ENCODE measurements at regions not wholly inside any gene's neighbourhood (a gene's known extent, or its start where the extent isn't known, plus 50 kb on each side); places are given as distances from the start of the nearest gene placed in this dataset.
"Not testable (repeated sequence)": the region's sequence is repeated elsewhere in the genome, so short reads cannot be mapped to it uniquely, and the experiment has no call there.

GRCh38 chrX:76921176-76921575 is 493.7 kb downstream of the MAGEE1 start:
- Histone ChIP-seq H3K9me2 (ENCODE audit: insufficient read depth, low read length) (no peaks in the 10 kb centered on the region), H3F3A (ENCODE audit: insufficient read depth, low read length, poor library complexity, severe bottlenecking) (no peaks in the 10 kb centered on the region), H3K79me2 (replicated peaks; ENCODE audit: insufficient read depth, low read length) (no peaks in the 10 kb centered on the region), H4K20me1 (ENCODE audit: insufficient read depth) (no peaks in the 10 kb centered on the region), H3K36me3 (ENCODE audit: insufficient read depth, low read length) (no peaks in the 10 kb centered on the region), H3K27ac (ENCODE audit: low read length) (no peak overlapping the region), H3K9me3 (ENCODE audit: low read length) (no peaks in the 10 kb centered on the region), H3K4me3 (ENCODE audit: low read length) (no peak overlapping the region), H3K4me2 (ENCODE audit: low read length) (no peak overlapping the region), H3K27me3 (ENCODE audit: insufficient read depth, low read depth, low read length) (no peaks in the 10 kb centered on the region), H2AFZ (ENCODE audit: low read depth, low read length) (no peak overlapping the region), H3K9ac (ENCODE audit: low read length) (no peak overlapping the region)
- TF ChIP-seq SMC3 (conservative IDR thresholded peaks at IDR 0.05; ENCODE audit: poor library complexity), result no peak

DNA sequence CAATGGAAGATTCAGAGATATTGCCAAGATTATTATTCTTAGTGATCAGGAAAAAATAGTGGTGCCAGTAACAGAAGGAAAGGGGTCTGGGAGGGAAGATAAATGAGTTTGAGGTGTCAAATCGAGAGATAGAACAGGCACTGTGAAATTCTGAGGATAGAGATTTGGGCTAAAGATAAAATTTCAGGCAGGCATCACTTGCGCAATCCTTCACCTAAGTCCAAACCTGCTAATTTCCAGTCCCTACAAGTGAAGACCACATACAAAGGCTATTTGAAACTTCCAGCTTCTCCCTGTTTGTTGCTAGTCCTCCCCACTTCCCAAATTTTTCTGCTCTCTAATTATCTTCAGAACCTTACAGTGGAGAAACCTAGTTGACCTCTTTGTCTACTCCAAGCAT is 494.6 kb downstream of the MAGEE1 start:
- H3K27me3 ChIP-seq (ENCODE audit: insufficient read depth, low read depth, low read length), result no peaks in the 10 kb centered on the region
- no peaks in the 10 kb centered on the region for H4K20me1 ChIP-seq (ENCODE audit: insufficient read depth)
- H3K4me2 ChIP-seq (ENCODE audit: low read length), result no peak overlapping the region
- H3F3A ChIP-seq (ENCODE audit: insufficient read depth, low read length, poor library complexity, severe bottlenecking), result no peaks in the 10 kb centered on the region
- no peak for TF ChIP-seq REST (IDR thresholded peaks at IDR 0.05; ENCODE audit: borderline replicate concordance)
- TF ChIP-seq POLR2AphosphoS5 (IDR thresholded peaks at IDR 0.05), result no peak
- no peak for TF ChIP-seq EP300 (conservative IDR thresholded peaks at IDR 0.05; ENCODE audit: poor library complexity, severe bottlenecking)
- no peak for TF ChIP-seq TAF1 (IDR thresholded peaks at IDR 0.05; ENCODE audit: low read depth)
- H3K4me3 ChIP-seq (ENCODE audit: low read length), result no peak overlapping the region
- no peaks in the 10 kb centered on the region for H3K79me2 ChIP-seq (replicated peaks; ENCODE audit: insufficient read depth, low read length)
- H2AFZ ChIP-seq (ENCODE audit: low read depth, low read length), result no peak overlapping the region
- H3K9me3 ChIP-seq (ENCODE audit: low read length), result no peaks in the 10 kb centered on the region
- H3K27ac ChIP-seq (ENCODE audit: low read length), result no peak overlapping the region
- H3K9ac ChIP-seq (ENCODE audit: low read length), result no peak overlapping the region
- no peaks in the 10 kb centered on the region for H3K36me3 ChIP-seq (ENCODE audit: insufficient read depth, low read length)
- no peaks in the 10 kb centered on the region for H3K9me2 ChIP-seq (ENCODE audit: insufficient read depth, low read length)

- H3K27me3 ChIP-seq (ENCODE audit: insufficient read depth, low read depth, low read length), result not testable (repeated sequence)
These were observed 497.1 kb downstream of the MAGEE1 start for GRCh38 chrX:76924616-76925015.

GRCh38 chrX:76931518-76931917 is 504.0 kb downstream of the MAGEE1 start:
- H3K9ac ChIP-seq (ENCODE audit: low read length), result no peak overlapping the region
- H3K4me3 ChIP-seq (ENCODE audit: low read length), result no peak overlapping the region
- TF ChIP-seq REST (IDR thresholded peaks at IDR 0.05; ENCODE audit: borderline replicate concordance) (no peak), EZH2 (IDR thresholded peaks at IDR 0.05; ENCODE audit: borderline replicate concordance, insufficient read depth, low read length, poor library complexity, severe bottlenecking) (no peak), POLR2AphosphoS5 (IDR thresholded peaks at IDR 0.05) (no peak), CTCF (IDR thresholded peaks at IDR 0.05; ENCODE audit: poor library complexity, severe bottlenecking) (no peak), EP300 (conservative IDR thresholded peaks at IDR 0.05; ENCODE audit: poor library complexity, severe bottlenecking) (no peak), MXI1 (conservative IDR thresholded peaks at IDR 0.05; ENCODE audit: poor library complexity, severe bottlenecking) (no peak)
- no peak overlapping the region for H3K4me2 ChIP-seq (ENCODE audit: low read length)
- H3K9me2 ChIP-seq (ENCODE audit: insufficient read depth, low read length), result no peaks in the 10 kb centered on the region
- no peaks in the 10 kb centered on the region for H3K9me3 ChIP-seq (ENCODE audit: low read length)
- no peak overlapping the region for H2AFZ ChIP-seq (ENCODE audit: low read depth, low read length)
- no peaks in the 10 kb centered on the region for H3K27me3 ChIP-seq (ENCODE audit: insufficient read depth, low read depth, low read length)
- no peaks in the 10 kb centered on the region for H3F3A ChIP-seq (ENCODE audit: insufficient read depth, low read length, poor library complexity, severe bottlenecking)
- H4K20me1 ChIP-seq (ENCODE audit: insufficient read depth), result no peaks in the 10 kb centered on the region
- H3K27ac ChIP-seq (ENCODE audit: low read length), result no peak overlapping the region
- H3K79me2 ChIP-seq (replicated peaks; ENCODE audit: insufficient read depth, low read length), result no peaks in the 10 kb centered on the region
- H3K36me3 ChIP-seq (ENCODE audit: insufficient read depth, low read length), result no peaks in the 10 kb centered on the region

More at GRCh38 chrX:76924616-76925015, 497.1 kb downstream of the MAGEE1 start:
- H2AFZ ChIP-seq (ENCODE audit: low read depth, low read length); H3K79me2 ChIP-seq (replicated peaks; ENCODE audit: insufficient read depth, low read length); H4K20me1 ChIP-seq (ENCODE audit: insufficient read depth); H3K9ac ChIP-seq (ENCODE audit: low read length); H3K4me3 ChIP-seq (ENCODE audit: low read length); H3K9me3 ChIP-seq (ENCODE audit: low read length); H3K4me2 ChIP-seq (ENCODE audit: low read length); H3F3A ChIP-seq (ENCODE audit: insufficient read depth, low read length, poor library complexity, severe bottlenecking); H3K36me3 ChIP-seq (ENCODE audit: insufficient read depth, low read length); H3K27ac ChIP-seq (ENCODE audit: low read length); H3K9me2 ChIP-seq (ENCODE audit: insufficient read depth, low read length): not testable (repeated sequence)

All from neural cell (in vitro differentiated cells).